GM12878 (cell line): ENCODE measurements at regions not wholly inside any gene's neighbourhood (a gene's known extent, or its start where the extent isn't known, plus 50 kb on each side); places are given as distances from the start of the nearest gene placed in this dataset.

ENCODE experiments used
- ETV6 ChIP-seq, 2 experiments: fragments of 450-650 bp in 1 of 2; IDR thresholded peaks in 1 of 2; conservative IDR thresholded peaks in 1 of 2; 2 replicates each; pipeline ENCODE4 v1.6.1; 2014; ENCODE audit warnings: antibody characterized with exemption in 1 of 2, borderline replicate concordance in 1 of 2, low read depth in 1 of 2, mild to moderate bottlenecking in 1 of 2, moderate library complexity in 1 of 2
- RUNX3 ChIP-seq: IDR thresholded peaks from 2 replicates; pipeline ENCODE4 v1.6.1; 2012; ENCODE audit warnings: low read length, inconsistent platforms
- SRF ChIP-seq, 2 experiments: IDR thresholded peaks; 2 replicates each; pipeline ENCODE4 v1.6.1; 2011; ENCODE audit warnings: low read depth in 2 of 2, low read length in 2 of 2, mild to moderate bottlenecking in 1 of 2, moderate library complexity in 1 of 2
- TF ChIP-seq, protein P1 (sequence below): IDR thresholded peaks from 2 replicates; pipeline ENCODE4 v1.6.1; 2012; ENCODE audit warnings: low read depth, low read length, improper control_type of control experiment
- TF ChIP-seq, protein P2 (sequence below): fragments of 450-650 bp; IDR thresholded peaks from 2 replicates; pipeline ENCODE4 v1.6.1; 2016; ENCODE audit warnings: mild to moderate bottlenecking, moderate library complexity, borderline replicate concordance
- TF ChIP-seq, protein P3 (sequence below): IDR thresholded peaks from 2 replicates; pipeline ENCODE4 v1.6.1; 2012; ENCODE audit warnings: low read depth, low read length, improper control_type of control experiment

DNA sequence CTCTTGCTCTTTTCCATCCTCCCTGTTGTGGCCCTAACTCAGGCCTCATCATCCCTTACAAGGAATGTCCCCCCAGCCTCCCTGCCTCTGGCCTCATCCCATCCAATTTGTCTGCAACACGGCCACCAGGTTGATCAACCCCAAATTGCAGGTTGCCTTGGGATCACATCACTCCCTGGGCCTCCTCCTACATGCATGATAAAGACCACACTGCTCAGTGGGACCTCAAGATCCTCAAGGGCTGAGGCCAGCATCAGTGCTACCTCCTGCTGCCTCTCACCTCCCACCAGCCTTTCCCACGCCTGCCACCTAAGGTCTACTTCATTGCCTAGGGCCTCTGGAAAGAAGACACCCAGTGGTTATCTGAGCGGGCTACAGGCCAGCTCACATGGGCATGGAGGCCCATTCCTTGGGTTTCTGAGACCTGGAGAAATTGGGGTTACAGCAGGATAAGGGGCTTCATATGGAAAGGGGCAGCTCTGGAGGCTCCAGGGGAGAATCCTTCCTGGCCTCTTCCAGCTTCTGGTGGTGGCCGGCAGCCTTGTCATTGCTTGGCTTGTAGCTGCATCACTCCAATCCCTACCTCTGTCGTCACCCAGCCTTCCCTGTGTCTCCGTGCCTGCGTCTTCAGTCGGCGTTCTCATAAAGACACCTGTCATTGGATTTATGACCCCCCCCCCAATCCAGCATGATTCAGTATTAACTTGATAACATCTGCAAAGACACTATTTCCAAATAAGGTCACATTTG, 60.5 kb downstream of the KLHDC7A start (continued):
- TF ChIP-seq, protein P1, sequence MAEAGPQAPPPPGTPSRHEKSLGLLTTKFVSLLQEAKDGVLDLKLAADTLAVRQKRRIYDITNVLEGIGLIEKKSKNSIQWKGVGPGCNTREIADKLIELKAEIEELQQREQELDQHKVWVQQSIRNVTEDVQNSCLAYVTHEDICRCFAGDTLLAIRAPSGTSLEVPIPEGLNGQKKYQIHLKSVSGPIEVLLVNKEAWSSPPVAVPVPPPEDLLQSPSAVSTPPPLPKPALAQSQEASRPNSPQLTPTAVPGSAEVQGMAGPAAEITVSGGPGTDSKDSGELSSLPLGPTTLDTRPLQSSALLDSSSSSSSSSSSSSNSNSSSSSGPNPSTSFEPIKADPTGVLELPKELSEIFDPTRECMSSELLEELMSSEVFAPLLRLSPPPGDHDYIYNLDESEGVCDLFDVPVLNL, result no peak
- TF ChIP-seq, protein P2, sequence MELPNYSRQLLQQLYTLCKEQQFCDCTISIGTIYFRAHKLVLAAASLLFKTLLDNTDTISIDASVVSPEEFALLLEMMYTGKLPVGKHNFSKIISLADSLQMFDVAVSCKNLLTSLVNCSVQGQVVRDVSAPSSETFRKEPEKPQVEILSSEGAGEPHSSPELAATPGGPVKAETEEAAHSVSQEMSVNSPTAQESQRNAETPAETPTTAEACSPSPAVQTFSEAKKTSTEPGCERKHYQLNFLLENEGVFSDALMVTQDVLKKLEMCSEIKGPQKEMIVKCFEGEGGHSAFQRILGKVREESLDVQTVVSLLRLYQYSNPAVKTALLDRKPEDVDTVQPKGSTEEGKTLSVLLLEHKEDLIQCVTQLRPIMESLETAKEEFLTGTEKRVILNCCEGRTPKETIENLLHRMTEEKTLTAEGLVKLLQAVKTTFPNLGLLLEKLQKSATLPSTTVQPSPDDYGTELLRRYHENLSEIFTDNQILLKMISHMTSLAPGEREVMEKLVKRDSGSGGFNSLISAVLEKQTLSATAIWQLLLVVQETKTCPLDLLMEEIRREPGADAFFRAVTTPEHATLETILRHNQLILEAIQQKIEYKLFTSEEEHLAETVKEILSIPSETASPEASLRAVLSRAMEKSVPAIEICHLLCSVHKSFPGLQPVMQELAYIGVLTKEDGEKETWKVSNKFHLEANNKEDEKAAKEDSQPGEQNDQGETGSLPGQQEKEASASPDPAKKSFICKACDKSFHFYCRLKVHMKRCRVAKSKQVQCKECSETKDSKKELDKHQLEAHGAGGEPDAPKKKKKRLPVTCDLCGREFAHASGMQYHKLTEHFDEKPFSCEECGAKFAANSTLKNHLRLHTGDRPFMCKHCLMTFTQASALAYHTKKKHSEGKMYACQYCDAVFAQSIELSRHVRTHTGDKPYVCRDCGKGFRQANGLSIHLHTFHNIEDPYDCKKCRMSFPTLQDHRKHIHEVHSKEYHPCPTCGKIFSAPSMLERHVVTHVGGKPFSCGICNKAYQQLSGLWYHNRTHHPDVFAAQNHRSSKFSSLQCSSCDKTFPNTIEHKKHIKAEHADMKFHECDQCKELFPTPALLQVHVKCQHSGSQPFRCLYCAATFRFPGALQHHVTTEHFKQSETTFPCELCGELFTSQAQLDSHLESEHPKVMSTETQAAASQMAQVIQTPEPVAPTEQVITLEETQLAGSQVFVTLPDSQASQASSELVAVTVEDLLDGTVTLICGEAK, result no peak
- TF ChIP-seq RUNX3 (no peak), ETV6 (conservative IDR thresholded peaks at IDR 0.05 in 1 of 2, IDR thresholded peaks at IDR 0.05 in 1 of 2; ENCODE audit: borderline replicate concordance in 1 of 2, low read depth in 1 of 2) (no peak), SRF (IDR thresholded peaks at IDR 0.05; ENCODE audit: low read depth in 2 of 2, low read length in 2 of 2) (no peak)
- TF ChIP-seq, protein P3, sequence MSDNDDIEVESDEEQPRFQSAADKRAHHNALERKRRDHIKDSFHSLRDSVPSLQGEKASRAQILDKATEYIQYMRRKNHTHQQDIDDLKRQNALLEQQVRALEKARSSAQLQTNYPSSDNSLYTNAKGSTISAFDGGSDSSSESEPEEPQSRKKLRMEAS, result no peak
